HepG2 (cell line): ENCODE measurements at regions not wholly inside any gene's neighbourhood (a gene's known extent, or its start where the extent isn't known, plus 50 kb on each side); places are given as distances from the start of the nearest gene placed in this dataset.

Experiments
- ATAC-seq: fragments of 200-7000 bp; cut with Tn5 transposase; 3 replicates; pipeline ENCODE4 v1.9.1; 2020; ENCODE audit warnings: mild to moderate bottlenecking, moderate library complexity
- BruUV-seq: library from RNA; stranded (reverse); fragments of 400-500 nt; replicated peaks from 2 replicates; lab custom pipeline; 2021; lab: Mats Ljungman, UMichigan
- CTCF ChIA-PET: fragments of 300-600 bp; formaldehyde crosslinking; extraction: SDS; loops from one replicate; lab custom pipeline; 2021; ENCODE audit warnings: low total read pairs, inconsistent platforms, low intra/inter-chr PET ratio; lab: Yijun Ruan, JAX
- POLR2A ChIA-PET: fragments of 350-600 bp; sonication (Branson Sonifier 250); formaldehyde crosslinking; loops from one replicate; lab custom pipeline; 2020; ENCODE audit warnings: antibody characterized with exemption, inconsistent platforms; lab: Yijun Ruan, JAX
- DNase-seq: peaks from one replicate; pipeline ENCODE4 v3.0.0-alpha.2; 2015; ENCODE audit warnings: low spot score
- FAIRE-seq: peaks from 3 replicates; lab custom pipeline; 2011; peaks lifted over from hg19 to GRCh38; lab: Jason Lieb, UNC
- H2AFZ ChIP-seq: one replicate; pipeline ENCODE4 v1.6.1; 2011; ENCODE audit warnings: low read length, inconsistent platforms
- H3K27ac ChIP-seq: fragments of 300-600 bp; 3 replicates; pipeline ENCODE4 v1.8.0; 2011; ENCODE audit warnings: mixed run types, mild to moderate bottlenecking, mixed read lengths, low read length, inconsistent platforms; ENCODE audit not compliant: insufficient read depth; ENCODE audit errors: extremely low read length
- H3K27me3 ChIP-seq, 2 experiments: fragments of 200-600 bp in 1 of 2; 2 replicates in 1 of 2; 3 replicates in 1 of 2; pipeline versions ENCODE4 v1.6.0 to v1.8.0; 2011; ENCODE audit warnings: low read length in 2 of 2, mild to moderate bottlenecking in 2 of 2, moderate library complexity in 2 of 2, inconsistent platforms in 1 of 2; ENCODE audit not compliant: insufficient read depth in 2 of 2, control insufficient read depth in 1 of 2
- H3K36me3 ChIP-seq, 2 experiments: fragments of 200-600 bp in 1 of 2; replicated peaks in 1 of 2; 2 replicates in 1 of 2; 3 replicates in 1 of 2; pipeline versions ENCODE4 v1.5.1 to v1.8.0; 2011; ENCODE audit warnings: low read length in 2 of 2, inconsistent platforms in 1 of 2; ENCODE audit not compliant: insufficient read depth in 2 of 2, control insufficient read depth in 1 of 2
- H3K4me1 ChIP-seq: 2 replicates; pipeline ENCODE4 v1.5.1; 2012; ENCODE audit warnings: low read length, inconsistent platforms; ENCODE audit not compliant: insufficient read depth
- H3K4me2 ChIP-seq: 2 replicates; pipeline ENCODE4 v1.6.0; 2011; ENCODE audit warnings: low read depth, low read length, inconsistent platforms
- H3K4me3 ChIP-seq, 3 experiments: fragments of 200-600 bp in 1 of 3; sonication (generic), shearing (Covaris generic) in 1 of 3; replicated peaks in 1 of 3; 2 replicates each; pipeline ENCODE4 v1.5.1; 2011 to 2016; ENCODE audit warnings: low read length in 3 of 3, inconsistent platforms in 2 of 3, low read depth in 2 of 3, mild to moderate bottlenecking in 2 of 3, control low read depth in 1 of 3, mixed read lengths in 1 of 3; ENCODE audit not compliant: insufficient read depth in 1 of 3
- H3K79me2 ChIP-seq: one replicate; pipeline ENCODE4 v1.6.1; 2011; ENCODE audit warnings: low read length, inconsistent platforms; ENCODE audit not compliant: insufficient read depth
- H3K9ac ChIP-seq: 2 replicates; pipeline ENCODE4 v1.6.0; 2011; ENCODE audit warnings: mild to moderate bottlenecking, low read depth, low read length, inconsistent platforms; ENCODE audit not compliant: insufficient read depth
- H3K9me3 ChIP-seq: 2 replicates; pipeline ENCODE4 v1.5.1; 2012; ENCODE audit warnings: mild to moderate bottlenecking, low read length
- H4K20me1 ChIP-seq: 2 replicates; pipeline ENCODE4 v1.6.0; 2011; ENCODE audit warnings: inconsistent platforms, mild to moderate bottlenecking, low read length, moderate library complexity; ENCODE audit not compliant: insufficient read depth
- CBX1 ChIP-seq: IDR thresholded peaks from one replicate; pipeline ENCODE4 v1.6.1; 2016; ENCODE audit warnings: antibody characterized with exemption, low read depth
- GPN1 ChIP-seq: sonication (generic); formaldehyde crosslinking; IDR thresholded peaks from 2 replicates; pipeline ENCODE4 v1.5.1; 2020; ENCODE audit warnings: missing genetic modification reagents, borderline replicate concordance
- KDM3A ChIP-seq: IDR thresholded peaks from 2 replicates; pipeline ENCODE4 v1.6.1; 2018; ENCODE audit warnings: low read depth, missing compliant biosample characterization
- MLLT10 ChIP-seq: sonication (generic); formaldehyde crosslinking; IDR thresholded peaks from 2 replicates; pipeline ENCODE4 v1.4.0; 2020; ENCODE audit warnings: missing genetic modification reagents
- ONECUT2 ChIP-seq: sonication (generic); formaldehyde crosslinking; IDR thresholded peaks from 2 replicates; pipeline ENCODE4 v1.4.0; 2020; ENCODE audit warnings: missing genetic modification reagents
- PRPF4 ChIP-seq: fragments of 200-400 bp; formaldehyde crosslinking; IDR thresholded peaks from 2 replicates; pipeline ENCODE4 v1.6.1; 2016; ENCODE audit warnings: low read length, low read depth; ENCODE audit not compliant: poor library complexity, severe bottlenecking
- RARG ChIP-seq: sonication (generic); formaldehyde crosslinking; IDR thresholded peaks from 2 replicates; pipeline ENCODE4 v1.4.0; 2020; ENCODE audit warnings: low read depth, mild to moderate bottlenecking, missing genetic modification reagents
- RFX3 ChIP-seq: IDR thresholded peaks from 2 replicates; pipeline ENCODE4 v1.6.1; 2016; ENCODE audit warnings: missing biosample characterization, missing genetic modification reagents
- SP4 ChIP-seq: sonication (generic); formaldehyde crosslinking; IDR thresholded peaks from 2 replicates; pipeline ENCODE4 v1.8.1; 2023; ENCODE audit warnings: mild to moderate bottlenecking, missing genetic modification reagents
- SPEN ChIP-seq: sonication (generic); formaldehyde crosslinking; IDR thresholded peaks from 2 replicates; pipeline ENCODE4 v1.5.1; 2020; ENCODE audit warnings: low read depth, mild to moderate bottlenecking, missing genetic modification reagents
- ZNF329 ChIP-seq: sonication (generic); formaldehyde crosslinking; IDR thresholded peaks from 2 replicates; pipeline ENCODE4 v1.9.0; 2021; ENCODE audit warnings: low read depth, mild to moderate bottlenecking, missing genetic modification reagents
- ZNF513 ChIP-seq: sonication (generic); formaldehyde crosslinking; conservative IDR thresholded peaks from 2 replicates; pipeline ENCODE4 v1.5.0; 2020; ENCODE audit warnings: missing genetic modification reagents
- ZNF562 ChIP-seq: sonication (generic); formaldehyde crosslinking; IDR thresholded peaks from 2 replicates; pipeline ENCODE4 v1.8.0; 2022; ENCODE audit warnings: missing genetic modification reagents, borderline replicate concordance
- ZNF891 ChIP-seq: sonication (generic); formaldehyde crosslinking; IDR thresholded peaks from 2 replicates; pipeline ENCODE4 v1.5.0; 2020; ENCODE audit warnings: mild to moderate bottlenecking, missing genetic modification reagents
- WGBS: methylation state at CpG from one replicate; pipeline ENCODE4 v1.1.6; 2017; ENCODE audit warnings: low lambda C conversion rate; 5-methylcytosine and 5-hydroxymethylcytosine counted together
- in situ Hi-C: cut with HindIII; loops from 2 replicates; pipeline ENCODE4 v1.10.0; 2017; ENCODE audit warnings: low pct_unique_long_range_greater_than_20kb; ENCODE audit not compliant: extremely low pct_ligation_motif_present
- intact Hi-C: fragments of 100-400 bp; cut with micrococcal nuclease; formaldehyde crosslinking; loops from one replicate; pipeline ENCODE4 v1.10.0; 2022; ENCODE audit not compliant: unreplicated experiment
- TF ChIP-seq, protein P1 (sequence below), 2 experiments: IDR thresholded peaks; 2 replicates each; pipeline ENCODE4 v1.6.1; 2011 to 2012; ENCODE audit warnings: low read length in 2 of 2, borderline replicate concordance in 1 of 2, low read depth in 1 of 2, mild to moderate bottlenecking in 1 of 2, moderate library complexity in 1 of 2
- TF ChIP-seq, protein P2 (sequence below): IDR thresholded peaks from 2 replicates; pipeline ENCODE4 v1.6.1; 2016; ENCODE audit warnings: low read depth, missing genetic modification reagents, missing compliant biosample characterization

- no peak overlapping the region for H3K4me2 ChIP-seq
- H4K20me1 ChIP-seq = no peaks in the 10 kb centered on the region
- H3K4me3 ChIP-seq = no peak overlapping the region
- no peaks in the 10 kb centered on the region for H3K36me3 ChIP-seq
- 5% methylated on average over 4 of the region's 4 CpGs for WGBS
- POLR2A ChIA-PET = no interaction called here
- no peak overlapping the region for H2AFZ ChIP-seq
- in situ Hi-C loops (no loop called here), intact Hi-C loops (no loop called here)
- no peaks in the 10 kb centered on the region for H3K4me1 ChIP-seq
- no peak overlapping the region for H3K27ac ChIP-seq
- ATAC-seq = no peak
- H3K9me3 ChIP-seq = no peaks in the 10 kb centered on the region
- no peak for DNase-seq
- no TSS peak for BruUV-seq
- H3K27me3 ChIP-seq = no peaks in the 10 kb centered on the region
- no peaks in the 10 kb centered on the region for H3K79me2 ChIP-seq
- no peak overlapping the region for H3K9ac ChIP-seq
- FAIRE-seq = no peak
- CTCF ChIA-PET = no interaction called here
- TF ChIP-seq RARG (CRISPR knock-in tag) = no peak
- no peak for TF ChIP-seq ZNF513 (CRISPR knock-in tag)
- no peak for TF ChIP-seq ZNF891 (CRISPR knock-in tag)
- no peak for TF ChIP-seq PRPF4
- TF ChIP-seq ZNF562 (CRISPR knock-in tag) = no peak
- TF ChIP-seq, protein P1, sequence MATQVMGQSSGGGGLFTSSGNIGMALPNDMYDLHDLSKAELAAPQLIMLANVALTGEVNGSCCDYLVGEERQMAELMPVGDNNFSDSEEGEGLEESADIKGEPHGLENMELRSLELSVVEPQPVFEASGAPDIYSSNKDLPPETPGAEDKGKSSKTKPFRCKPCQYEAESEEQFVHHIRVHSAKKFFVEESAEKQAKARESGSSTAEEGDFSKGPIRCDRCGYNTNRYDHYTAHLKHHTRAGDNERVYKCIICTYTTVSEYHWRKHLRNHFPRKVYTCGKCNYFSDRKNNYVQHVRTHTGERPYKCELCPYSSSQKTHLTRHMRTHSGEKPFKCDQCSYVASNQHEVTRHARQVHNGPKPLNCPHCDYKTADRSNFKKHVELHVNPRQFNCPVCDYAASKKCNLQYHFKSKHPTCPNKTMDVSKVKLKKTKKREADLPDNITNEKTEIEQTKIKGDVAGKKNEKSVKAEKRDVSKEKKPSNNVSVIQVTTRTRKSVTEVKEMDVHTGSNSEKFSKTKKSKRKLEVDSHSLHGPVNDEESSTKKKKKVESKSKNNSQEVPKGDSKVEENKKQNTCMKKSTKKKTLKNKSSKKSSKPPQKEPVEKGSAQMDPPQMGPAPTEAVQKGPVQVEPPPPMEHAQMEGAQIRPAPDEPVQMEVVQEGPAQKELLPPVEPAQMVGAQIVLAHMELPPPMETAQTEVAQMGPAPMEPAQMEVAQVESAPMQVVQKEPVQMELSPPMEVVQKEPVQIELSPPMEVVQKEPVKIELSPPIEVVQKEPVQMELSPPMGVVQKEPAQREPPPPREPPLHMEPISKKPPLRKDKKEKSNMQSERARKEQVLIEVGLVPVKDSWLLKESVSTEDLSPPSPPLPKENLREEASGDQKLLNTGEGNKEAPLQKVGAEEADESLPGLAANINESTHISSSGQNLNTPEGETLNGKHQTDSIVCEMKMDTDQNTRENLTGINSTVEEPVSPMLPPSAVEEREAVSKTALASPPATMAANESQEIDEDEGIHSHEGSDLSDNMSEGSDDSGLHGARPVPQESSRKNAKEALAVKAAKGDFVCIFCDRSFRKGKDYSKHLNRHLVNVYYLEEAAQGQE (IDR thresholded peaks at IDR 0.05; ENCODE audit: borderline replicate concordance in 1 of 2, low read depth in 1 of 2, low read length in 2 of 2) = no peak
- TF ChIP-seq ZNF329 (CRISPR knock-in tag) = no peak
- TF ChIP-seq, protein P2, sequence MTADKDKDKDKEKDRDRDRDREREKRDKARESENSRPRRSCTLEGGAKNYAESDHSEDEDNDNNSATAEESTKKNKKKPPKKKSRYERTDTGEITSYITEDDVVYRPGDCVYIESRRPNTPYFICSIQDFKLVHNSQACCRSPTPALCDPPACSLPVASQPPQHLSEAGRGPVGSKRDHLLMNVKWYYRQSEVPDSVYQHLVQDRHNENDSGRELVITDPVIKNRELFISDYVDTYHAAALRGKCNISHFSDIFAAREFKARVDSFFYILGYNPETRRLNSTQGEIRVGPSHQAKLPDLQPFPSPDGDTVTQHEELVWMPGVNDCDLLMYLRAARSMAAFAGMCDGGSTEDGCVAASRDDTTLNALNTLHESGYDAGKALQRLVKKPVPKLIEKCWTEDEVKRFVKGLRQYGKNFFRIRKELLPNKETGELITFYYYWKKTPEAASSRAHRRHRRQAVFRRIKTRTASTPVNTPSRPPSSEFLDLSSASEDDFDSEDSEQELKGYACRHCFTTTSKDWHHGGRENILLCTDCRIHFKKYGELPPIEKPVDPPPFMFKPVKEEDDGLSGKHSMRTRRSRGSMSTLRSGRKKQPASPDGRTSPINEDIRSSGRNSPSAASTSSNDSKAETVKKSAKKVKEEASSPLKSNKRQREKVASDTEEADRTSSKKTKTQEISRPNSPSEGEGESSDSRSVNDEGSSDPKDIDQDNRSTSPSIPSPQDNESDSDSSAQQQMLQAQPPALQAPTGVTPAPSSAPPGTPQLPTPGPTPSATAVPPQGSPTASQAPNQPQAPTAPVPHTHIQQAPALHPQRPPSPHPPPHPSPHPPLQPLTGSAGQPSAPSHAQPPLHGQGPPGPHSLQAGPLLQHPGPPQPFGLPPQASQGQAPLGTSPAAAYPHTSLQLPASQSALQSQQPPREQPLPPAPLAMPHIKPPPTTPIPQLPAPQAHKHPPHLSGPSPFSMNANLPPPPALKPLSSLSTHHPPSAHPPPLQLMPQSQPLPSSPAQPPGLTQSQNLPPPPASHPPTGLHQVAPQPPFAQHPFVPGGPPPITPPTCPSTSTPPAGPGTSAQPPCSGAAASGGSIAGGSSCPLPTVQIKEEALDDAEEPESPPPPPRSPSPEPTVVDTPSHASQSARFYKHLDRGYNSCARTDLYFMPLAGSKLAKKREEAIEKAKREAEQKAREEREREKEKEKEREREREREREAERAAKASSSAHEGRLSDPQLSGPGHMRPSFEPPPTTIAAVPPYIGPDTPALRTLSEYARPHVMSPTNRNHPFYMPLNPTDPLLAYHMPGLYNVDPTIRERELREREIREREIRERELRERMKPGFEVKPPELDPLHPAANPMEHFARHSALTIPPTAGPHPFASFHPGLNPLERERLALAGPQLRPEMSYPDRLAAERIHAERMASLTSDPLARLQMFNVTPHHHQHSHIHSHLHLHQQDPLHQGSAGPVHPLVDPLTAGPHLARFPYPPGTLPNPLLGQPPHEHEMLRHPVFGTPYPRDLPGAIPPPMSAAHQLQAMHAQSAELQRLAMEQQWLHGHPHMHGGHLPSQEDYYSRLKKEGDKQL (CRISPR knock-in tag) = no peak
- no peak for TF ChIP-seq GPN1 (CRISPR knock-in tag)
- TF ChIP-seq MLLT10 (CRISPR knock-in tag) = no peak
- TF ChIP-seq KDM3A (CRISPR knock-in tag) = no peak
- TF ChIP-seq RFX3 (CRISPR knock-in tag) = no peak
- TF ChIP-seq SPEN (CRISPR knock-in tag) = no peak
- TF ChIP-seq CBX1 = no peak
- no peak for TF ChIP-seq SP4 (CRISPR knock-in tag)
- no peak for TF ChIP-seq ONECUT2 (CRISPR knock-in tag)
These were observed 462.0 kb upstream of the ATP11B start for GRCh38 chr3:182331341-182331740.
